Calu3 (cell line): ENCODE measurements at regions not wholly inside any gene's neighbourhood (a gene's known extent, or its start where the extent isn't known, plus 50 kb on each side); places are given as distances from the start of the nearest gene placed in this dataset.

Experiments used
- BruUV-seq: library from RNA; stranded (reverse); fragments of 400-500 nt; replicated peaks from 2 replicates; lab custom pipeline; 2021; lab: Mats Ljungman, UMichigan
- CTCF ChIA-PET: fragments of 300-600 bp; sonication (Branson Sonifier 250); formaldehyde crosslinking; loops from one replicate; lab custom pipeline; 2022; ENCODE audit warnings: antibody characterized with exemption; lab: Charles Lee
- DNase-seq: peaks from one replicate; pipeline ENCODE4 v3.0.0; 2022
- H3K27ac Mint-ChIP-seq: one replicate; pipeline ENCODE4 v1.8.0; 2022; ENCODE audit warnings: mixed read lengths; ENCODE audit not compliant: unreplicated experiment
- H3K27me3 Mint-ChIP-seq: one replicate; pipeline ENCODE4 v1.8.0; 2022; ENCODE audit warnings: mixed read lengths; ENCODE audit not compliant: unreplicated experiment
- H3K36me3 Mint-ChIP-seq: one replicate; pipeline ENCODE4 v1.8.0; 2022; ENCODE audit warnings: mild to moderate bottlenecking, moderate library complexity, mixed read lengths; ENCODE audit not compliant: insufficient read depth, unreplicated experiment
- H3K4me1 Mint-ChIP-seq: one replicate; pipeline ENCODE4 v1.8.0; 2022; ENCODE audit warnings: mild to moderate bottlenecking, low read depth, mixed read lengths; ENCODE audit not compliant: unreplicated experiment
- H3K4me3 Mint-ChIP-seq: one replicate; pipeline ENCODE4 v1.8.0; 2022; ENCODE audit warnings: mild to moderate bottlenecking, low read depth, moderate library complexity, mixed read lengths; ENCODE audit not compliant: unreplicated experiment
- H3K9me3 Mint-ChIP-seq: one replicate; pipeline ENCODE4 v1.8.0; 2022; ENCODE audit warnings: low read depth, mixed read lengths; ENCODE audit not compliant: unreplicated experiment
- intact Hi-C: fragments of 100-400 bp; cut with micrococcal nuclease; formaldehyde crosslinking; loops from one replicate; pipeline ENCODE4 v1.10.0; 2022; ENCODE audit not compliant: unreplicated experiment
- TF ChIP-seq, protein P1 (sequence below): fragments of 200-600 bp; IDR thresholded peaks from one replicate; pipeline ENCODE4 v1.8.0; 2022; ENCODE audit warnings: antibody characterized with exemption; ENCODE audit not compliant: unreplicated experiment

DNA sequence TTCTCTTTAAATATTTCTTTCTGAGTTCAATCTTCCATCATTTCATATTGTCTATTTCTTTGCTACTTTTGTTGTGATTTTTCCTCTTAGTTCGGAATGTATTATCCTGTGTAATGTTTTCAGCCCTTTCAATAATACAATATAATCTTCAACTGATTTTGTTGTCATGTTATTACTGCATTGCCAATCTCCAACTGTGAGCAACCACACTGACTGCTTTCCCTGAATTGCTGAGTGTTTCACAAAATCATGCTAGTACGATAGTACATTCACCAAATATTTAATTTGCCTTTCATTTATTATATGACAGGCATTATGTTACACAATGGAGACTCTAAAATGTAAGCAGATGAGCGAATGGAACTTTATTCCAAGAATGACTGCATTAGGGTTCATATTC, 744.3 kb upstream of the ATXN8OS start:
- no peak overlapping the region for H3K27ac Mint-ChIP-seq
- no peaks in the 10 kb centered on the region for H3K27me3 Mint-ChIP-seq
- no peak for DNase-seq
- CTCF ChIA-PET = no interaction called here
- TF ChIP-seq, protein P1, sequence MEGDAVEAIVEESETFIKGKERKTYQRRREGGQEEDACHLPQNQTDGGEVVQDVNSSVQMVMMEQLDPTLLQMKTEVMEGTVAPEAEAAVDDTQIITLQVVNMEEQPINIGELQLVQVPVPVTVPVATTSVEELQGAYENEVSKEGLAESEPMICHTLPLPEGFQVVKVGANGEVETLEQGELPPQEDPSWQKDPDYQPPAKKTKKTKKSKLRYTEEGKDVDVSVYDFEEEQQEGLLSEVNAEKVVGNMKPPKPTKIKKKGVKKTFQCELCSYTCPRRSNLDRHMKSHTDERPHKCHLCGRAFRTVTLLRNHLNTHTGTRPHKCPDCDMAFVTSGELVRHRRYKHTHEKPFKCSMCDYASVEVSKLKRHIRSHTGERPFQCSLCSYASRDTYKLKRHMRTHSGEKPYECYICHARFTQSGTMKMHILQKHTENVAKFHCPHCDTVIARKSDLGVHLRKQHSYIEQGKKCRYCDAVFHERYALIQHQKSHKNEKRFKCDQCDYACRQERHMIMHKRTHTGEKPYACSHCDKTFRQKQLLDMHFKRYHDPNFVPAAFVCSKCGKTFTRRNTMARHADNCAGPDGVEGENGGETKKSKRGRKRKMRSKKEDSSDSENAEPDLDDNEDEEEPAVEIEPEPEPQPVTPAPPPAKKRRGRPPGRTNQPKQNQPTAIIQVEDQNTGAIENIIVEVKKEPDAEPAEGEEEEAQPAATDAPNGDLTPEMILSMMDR = no peak
- H3K4me1 Mint-ChIP-seq = no peaks in the 10 kb centered on the region
- H3K4me3 Mint-ChIP-seq = no peak overlapping the region
- intact Hi-C loops = no loop called here
- BruUV-seq = no TSS peak
- no peaks in the 10 kb centered on the region for H3K36me3 Mint-ChIP-seq
- H3K9me3 Mint-ChIP-seq = no peaks in the 10 kb centered on the region

DNA sequence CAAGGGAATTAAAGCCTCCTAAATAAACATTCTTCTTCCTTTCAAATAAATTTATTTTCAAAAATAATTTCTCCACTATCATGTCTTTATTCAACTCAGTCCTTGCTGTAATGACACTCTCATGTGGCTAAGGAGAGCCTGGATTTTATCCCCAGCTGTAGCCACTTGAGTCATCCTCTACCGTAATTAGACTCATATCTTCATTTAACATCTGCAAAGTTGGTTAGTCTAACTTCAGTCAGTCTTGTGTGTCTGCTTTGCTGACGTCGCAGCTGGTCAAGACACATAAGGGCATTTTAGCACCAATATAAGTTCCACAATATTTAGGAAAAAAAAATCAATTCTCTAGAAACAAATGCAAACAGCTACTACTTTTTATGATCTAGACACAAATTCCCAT, 776.4 kb upstream of the ATXN8OS start:
- Mint-ChIP-seq H3K27ac (no peak overlapping the region), H3K4me1 (no peaks in the 10 kb centered on the region), H3K27me3 (no peaks in the 10 kb centered on the region), H3K9me3 (no peaks in the 10 kb centered on the region), H3K36me3 (no peaks in the 10 kb centered on the region), H3K4me3 (no peak overlapping the region)
- CTCF ChIA-PET = no interaction called here
- TF ChIP-seq, protein P1 = no peak
- DNase-seq = no peak
- BruUV-seq = no TSS peak
- intact Hi-C loops = loop anchor here (10.0 kb wide), 1 partner anchor 194 kb away; no protein-coding TSS in a partner anchor

DNA sequence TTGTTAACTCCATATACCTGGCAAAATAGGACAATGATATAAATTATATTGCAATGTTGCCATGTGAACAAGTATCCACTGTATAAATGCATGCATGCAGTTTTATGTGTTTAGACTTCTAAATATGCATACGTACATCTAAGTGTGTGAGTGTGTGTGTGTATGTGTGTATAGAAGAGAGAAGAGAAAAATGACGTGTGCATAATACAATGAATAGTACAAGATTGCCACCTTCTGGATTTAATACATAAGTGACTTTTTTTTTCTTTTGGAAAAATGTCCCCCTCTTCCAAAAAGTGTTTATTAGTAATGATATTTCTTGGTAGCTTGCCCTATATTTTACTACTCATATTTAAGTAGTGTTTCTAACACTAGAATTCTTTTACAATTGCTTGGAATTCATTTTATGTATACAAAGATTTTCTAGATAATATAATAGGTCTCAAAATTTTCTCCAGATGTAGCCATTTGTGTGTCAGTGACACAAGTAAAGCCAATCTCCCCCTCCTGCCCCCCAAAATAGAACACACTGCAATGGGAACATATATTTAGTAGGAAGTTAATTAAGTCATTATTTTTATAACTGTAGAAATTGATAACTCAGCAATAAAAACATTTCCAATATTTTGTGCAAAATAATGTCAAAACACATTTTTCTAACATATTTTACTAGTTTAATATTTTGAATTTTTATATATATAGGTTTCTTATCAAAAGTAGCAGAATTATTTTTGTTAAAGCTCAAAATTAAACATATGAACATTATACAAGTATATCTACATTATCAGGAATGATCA, 783.3 kb upstream of the ATXN8OS start:
- Mint-ChIP-seq H3K27ac (no peak overlapping the region), H3K9me3 (no peaks in the 10 kb centered on the region), H3K4me1 (no peaks in the 10 kb centered on the region), H3K36me3 (no peaks in the 10 kb centered on the region), H3K27me3 (no peaks in the 10 kb centered on the region), H3K4me3 (no peak overlapping the region)
- intact Hi-C loops = loop anchor here (5.0 to 10.0 kb wide), 2 partner anchors 509 to 1022 kb away; no protein-coding TSS in a partner anchor
- no peak for DNase-seq
- no TSS peak for BruUV-seq
- CTCF ChIA-PET = no interaction called here
- TF ChIP-seq, protein P1 = no peak

DNA sequence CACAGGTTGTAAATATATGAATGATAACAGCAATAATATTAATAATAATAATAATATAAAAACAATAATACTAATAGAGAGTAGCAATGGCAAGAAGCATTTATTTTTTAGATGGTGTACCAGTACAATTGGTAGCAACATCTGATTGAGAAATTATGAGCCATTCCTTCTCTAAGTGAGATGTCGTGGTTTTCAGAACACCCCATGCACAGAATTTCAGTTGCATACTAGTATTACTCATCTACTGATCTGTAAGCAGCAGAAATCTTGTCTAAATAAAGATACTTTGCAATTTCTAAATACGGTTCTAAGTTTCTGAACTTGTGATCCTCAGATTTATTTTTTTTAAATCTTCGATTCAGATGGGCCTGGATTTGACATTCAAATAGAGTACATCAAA, 788.0 kb upstream of the ATXN8OS start:
- H3K9me3 Mint-ChIP-seq = no peaks in the 10 kb centered on the region
- no peak overlapping the region for H3K4me3 Mint-ChIP-seq
- H3K27ac Mint-ChIP-seq = no peak overlapping the region
- H3K27me3 Mint-ChIP-seq = no peaks in the 10 kb centered on the region
- DNase-seq = no peak
- intact Hi-C loops = loop anchor here (5.0 to 10.0 kb wide), 2 partner anchors 505 to 1017 kb away; no protein-coding TSS in a partner anchor
- TF ChIP-seq, protein P1 = no peak
- H3K4me1 Mint-ChIP-seq = no peaks in the 10 kb centered on the region
- H3K36me3 Mint-ChIP-seq = no peaks in the 10 kb centered on the region
- no TSS peak for BruUV-seq
- CTCF ChIA-PET = no interaction called here
